Stimulated activated naive B cell treated with anti-CD40 and anti-IgM and Interleukin-4, amounts not matched to agents 10 μg/mL and 1 μg/mL and 100 μg/mL, for 72 hours (primary cell): ENCODE measurements at regions not wholly inside any gene's neighbourhood (a gene's known extent, or its start where the extent isn't known, plus 50 kb on each side); places are given as distances from the start of the nearest gene placed in this dataset.

Source experiments
- ATAC-seq, 2 donors: fragments of 150-1000 bp; cut with Tn5 transposase; replicated peaks; 2 replicates each; pipeline ENCODE4 v1.10.0; 2021; ENCODE audit warnings: moderate library complexity in 1 of 2
- DNase-seq: peaks from one replicate; pipeline ENCODE4 v3.0.0; 2021
- H3K27ac Mint-ChIP-seq: one replicate; pipeline ENCODE4 v1.8.0; 2022; ENCODE audit warnings: mild to moderate bottlenecking, mixed read lengths
- H3K27me3 Mint-ChIP-seq, 2 donors: one replicate each; pipeline ENCODE4 v1.8.0; 2022; ENCODE audit warnings: mixed read lengths in 2 of 2
- H3K36me3 Mint-ChIP-seq, 2 donors: one replicate each; pipeline ENCODE4 v1.8.0; 2022; ENCODE audit warnings: mixed read lengths in 2 of 2, mild to moderate bottlenecking in 1 of 2
- H3K4me1 Mint-ChIP-seq, 2 donors: one replicate each; pipeline ENCODE4 v1.8.0; 2022; ENCODE audit warnings: mixed read lengths in 2 of 2, mild to moderate bottlenecking in 1 of 2
- H3K4me3 Mint-ChIP-seq, 2 donors: one replicate each; pipeline ENCODE4 v1.8.0; 2022; ENCODE audit warnings: mild to moderate bottlenecking in 2 of 2, mixed read lengths in 2 of 2, moderate library complexity in 1 of 2
- H3K9me3 Mint-ChIP-seq, 2 donors: one replicate each; pipeline ENCODE4 v1.8.0; 2022; ENCODE audit warnings: mixed read lengths in 2 of 2, mild to moderate bottlenecking in 1 of 2

- Mint-ChIP-seq H3K27me3 (no peaks in the 10 kb centered on the region), H3K27ac (no peak overlapping the region), H3K36me3 (no peaks in the 10 kb centered on the region), H3K9me3 (no peaks in the 10 kb centered on the region), H3K4me1 (no peaks in the 10 kb centered on the region), H3K4me3 (no peak overlapping the region)
- no peak for DNase-seq
- ATAC-seq = no peak
Observed at GRCh38 chr4:180805101-180805500, 1438.1 kb upstream of the TENM3 start.

GRCh38 chr4:180808862-180809261, 1434.3 kb upstream of the TENM3 start:
- no peaks in the 10 kb centered on the region for H3K27me3 Mint-ChIP-seq
- no peak overlapping the region for H3K27ac Mint-ChIP-seq
- DNase-seq (no peak), ATAC-seq (no peak)
- H3K4me1 Mint-ChIP-seq = no peaks in the 10 kb centered on the region
- H3K4me3 Mint-ChIP-seq = no peak overlapping the region
- H3K9me3 Mint-ChIP-seq = no peaks in the 10 kb centered on the region
- no peaks in the 10 kb centered on the region for H3K36me3 Mint-ChIP-seq

- Mint-ChIP-seq H3K36me3 (no peaks in the 10 kb centered on the region), H3K9me3 (no peaks in the 10 kb centered on the region), H3K27me3 (no peaks in the 10 kb centered on the region), H3K4me3 (no peak overlapping the region), H3K4me1 (no peaks in the 10 kb centered on the region), H3K27ac (no peak overlapping the region)
- ATAC-seq (no peak), DNase-seq (no peak)
Observed at GRCh38 chr4:180809439-180809838, 1433.8 kb upstream of the TENM3 start.

DNA sequence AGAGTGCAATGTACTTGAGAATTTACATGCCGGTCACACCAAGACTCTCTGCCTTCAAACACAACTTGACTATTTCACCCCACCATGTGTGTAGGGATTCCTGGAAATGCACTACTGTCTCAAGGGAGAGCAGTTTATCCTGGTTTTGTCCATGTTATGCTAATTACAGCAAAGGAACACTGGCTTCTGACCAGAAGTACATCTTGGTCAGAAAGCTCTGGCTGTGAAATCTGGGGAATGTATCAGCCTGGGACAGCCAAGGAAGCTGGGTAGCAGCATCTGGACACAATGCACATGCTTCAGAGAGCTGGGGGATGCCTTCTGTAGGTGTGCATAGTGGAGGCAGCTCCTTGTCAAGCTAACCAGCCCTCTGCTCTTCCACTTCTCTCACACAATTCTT, 1432.6 kb upstream of the TENM3 start:
- Mint-ChIP-seq H3K9me3 (no peaks in the 10 kb centered on the region), H3K27ac (no peak overlapping the region), H3K4me1 (no peaks in the 10 kb centered on the region), H3K4me3 (no peak overlapping the region), H3K36me3 (no peaks in the 10 kb centered on the region), H3K27me3 (no peaks in the 10 kb centered on the region)
- ATAC-seq (no peak), DNase-seq (no peak)

- H3K27me3 Mint-ChIP-seq = no peaks in the 10 kb centered on the region
- DNase-seq = no peak
- H3K4me3 Mint-ChIP-seq = no peak overlapping the region
- H3K36me3 Mint-ChIP-seq = no peaks in the 10 kb centered on the region
- no peaks in the 10 kb centered on the region for H3K4me1 Mint-ChIP-seq
- H3K9me3 Mint-ChIP-seq = no peaks in the 10 kb centered on the region
- ATAC-seq = no peak
- H3K27ac Mint-ChIP-seq = no peak overlapping the region
Observed at GRCh38 chr4:180811556-180811955, 1431.6 kb upstream of the TENM3 start.

DNA sequence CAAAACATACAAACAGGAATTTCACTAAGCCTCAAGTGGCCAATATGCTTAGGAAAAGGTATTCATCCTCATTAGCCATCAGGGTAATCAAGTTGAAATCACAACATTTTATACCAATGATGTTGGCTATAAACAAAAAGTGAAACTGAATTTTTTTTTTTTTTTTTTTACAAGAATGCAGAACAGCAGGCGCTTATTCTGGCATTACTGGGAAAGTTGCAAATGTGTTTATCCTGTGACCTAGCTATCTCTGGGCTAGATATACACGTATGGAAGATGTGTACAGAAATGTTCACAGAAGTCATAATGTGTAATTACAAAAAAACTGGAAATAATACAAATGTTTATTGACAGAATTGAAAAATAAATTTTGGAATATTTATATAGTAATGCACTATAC, 1430.4 kb upstream of the TENM3 start:
- H3K4me1 Mint-ChIP-seq = no peaks in the 10 kb centered on the region

DNA sequence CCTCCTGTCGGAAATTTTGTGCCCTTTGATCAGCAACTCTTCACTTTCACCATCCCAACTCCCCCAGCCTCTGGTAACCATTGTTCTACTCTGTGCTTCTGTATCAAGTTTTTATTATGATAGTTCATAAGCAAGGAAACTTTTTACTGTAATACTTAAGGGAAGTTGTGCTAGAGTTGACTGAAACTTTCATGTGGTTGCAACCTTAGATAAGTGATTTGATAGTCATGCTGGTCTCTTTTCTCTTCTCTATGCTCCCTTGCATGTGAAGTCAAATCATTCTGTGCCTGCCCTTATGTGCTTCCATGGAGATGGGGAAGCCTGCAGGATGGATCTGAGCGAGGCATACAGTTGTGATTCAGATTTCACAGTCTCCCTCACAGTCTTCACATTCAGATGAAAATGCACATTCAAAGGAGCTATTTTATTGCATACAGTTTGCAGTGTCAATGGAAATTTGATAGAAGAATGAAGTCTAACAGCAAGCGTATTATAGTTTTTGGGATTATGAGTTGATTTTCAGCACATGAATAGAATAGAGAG, 1428.3 kb upstream of the TENM3 start:
- H3K4me1 Mint-ChIP-seq = no peaks in the 10 kb centered on the region
- no peak for DNase-seq
- H3K27ac Mint-ChIP-seq = no peak overlapping the region
- no peak for ATAC-seq
- H3K9me3 Mint-ChIP-seq = no peaks in the 10 kb centered on the region
- no peak overlapping the region for H3K4me3 Mint-ChIP-seq
- no peaks in the 10 kb centered on the region for H3K27me3 Mint-ChIP-seq
- no peaks in the 10 kb centered on the region for H3K36me3 Mint-ChIP-seq

More for the DNA sequence above, 1430.4 kb upstream of the TENM3 start:
- Mint-ChIP-seq H3K4me3 (no peak overlapping the region), H3K9me3 (no peaks in the 10 kb centered on the region), H3K27ac (no peak overlapping the region), H3K36me3 (no peaks in the 10 kb centered on the region), H3K27me3 (no peaks in the 10 kb centered on the region)
- DNase-seq = no peak
- no peak for ATAC-seq

- no peaks in the 10 kb centered on the region for H3K36me3 Mint-ChIP-seq
- no peaks in the 10 kb centered on the region for H3K4me1 Mint-ChIP-seq
- peaks cover 0 to 1% of the 10 kb centered on the region in 2 donors for H3K9me3 Mint-ChIP-seq
- DNase-seq (no peak), ATAC-seq (no peak)
- H3K27ac Mint-ChIP-seq = no peak overlapping the region
- H3K4me3 Mint-ChIP-seq = no peak overlapping the region
- H3K27me3 Mint-ChIP-seq = no peaks in the 10 kb centered on the region
Observed at GRCh38 chr4:180817529-180817928, 1425.7 kb upstream of the TENM3 start.

- no peak overlapping the region for H3K27ac Mint-ChIP-seq
- DNase-seq = no peak
- no peak overlapping the region for H3K4me3 Mint-ChIP-seq
Observed at GRCh38 chr4:180823108-180823507, 1420.1 kb upstream of the TENM3 start.

GRCh38 chr4:180827232-180828009, 1415.8 kb upstream of the TENM3 start:
- DNase-seq (no peak), ATAC-seq (no peak)
- Mint-ChIP-seq H3K4me3 (no peak overlapping the region), H3K9me3 (no peaks in the 10 kb centered on the region), H3K27ac (no peak overlapping the region), H3K4me1 (peaks cover 0 to 8% of the 10 kb centered on the region in 2 donors), H3K27me3 (no peaks in the 10 kb centered on the region), H3K36me3 (no peaks in the 10 kb centered on the region)

More at GRCh38 chr4:180823108-180823507, 1420.1 kb upstream of the TENM3 start:
- Mint-ChIP-seq H3K36me3 (no peaks in the 10 kb centered on the region), H3K9me3 (peaks cover 0 to 1% of the 10 kb centered on the region in 2 donors), H3K27me3 (no peaks in the 10 kb centered on the region), H3K4me1 (peaks cover 0 to 8% of the 10 kb centered on the region in 2 donors)
- no peak for ATAC-seq

GRCh38 chr4:180828455-180829018, 1414.7 kb upstream of the TENM3 start:
- no peaks in the 10 kb centered on the region for H3K27me3 Mint-ChIP-seq
- H3K27ac Mint-ChIP-seq = no peak overlapping the region
- no peaks in the 10 kb centered on the region for H3K9me3 Mint-ChIP-seq
- DNase-seq (no peak), ATAC-seq (no peak)
- no peaks in the 10 kb centered on the region for H3K36me3 Mint-ChIP-seq
- H3K4me3 Mint-ChIP-seq = no peak overlapping the region
- H3K4me1 Mint-ChIP-seq = peaks cover 0 to 8% of the 10 kb centered on the region in 2 donors

DNA sequence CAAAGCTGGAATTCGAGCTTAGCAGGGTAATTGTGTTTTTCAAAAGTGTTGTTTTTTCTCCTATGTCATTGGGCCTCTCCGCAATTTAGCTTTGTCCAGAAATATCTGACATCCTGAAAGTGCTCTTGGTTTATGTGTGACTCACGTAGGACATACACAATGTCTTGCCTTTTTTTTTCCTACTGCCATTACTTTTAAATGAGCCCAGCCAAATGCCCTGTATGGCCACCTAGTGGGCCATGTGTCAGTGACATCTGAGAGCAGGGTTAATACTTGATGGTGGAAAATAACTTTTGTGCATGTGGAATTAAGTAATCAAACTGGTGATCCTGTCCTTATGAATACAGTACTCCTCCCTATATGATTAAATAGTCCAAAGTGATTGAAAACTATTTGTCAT, 1411.1 kb upstream of the TENM3 start:
- DNase-seq (no peak), ATAC-seq (no peak)
- H3K4me1 Mint-ChIP-seq = peaks cover 0 to 8% of the 10 kb centered on the region in 2 donors
- no peak overlapping the region for H3K4me3 Mint-ChIP-seq
- H3K36me3 Mint-ChIP-seq = no peaks in the 10 kb centered on the region
- H3K27ac Mint-ChIP-seq = no peak overlapping the region
- H3K27me3 Mint-ChIP-seq = no peaks in the 10 kb centered on the region
- no peaks in the 10 kb centered on the region for H3K9me3 Mint-ChIP-seq

GRCh38 chr4:180840142-180840541, 1403.1 kb upstream of the TENM3 start:
- Mint-ChIP-seq H3K27me3 (no peaks in the 10 kb centered on the region), H3K27ac (no peak overlapping the region), H3K36me3 (no peaks in the 10 kb centered on the region), H3K4me3 (no peak overlapping the region), H3K4me1 (no peaks in the 10 kb centered on the region), H3K9me3 (no peaks in the 10 kb centered on the region)
- DNase-seq (no peak), ATAC-seq (no peak)

GRCh38 chr4:180850318-180850940, 1392.8 kb upstream of the TENM3 start:
- H3K4me1 Mint-ChIP-seq = no peaks in the 10 kb centered on the region
- no peak overlapping the region for H3K27ac Mint-ChIP-seq
- H3K4me3 Mint-ChIP-seq = no peak overlapping the region
- DNase-seq (no peak), ATAC-seq (no peak)
- no peaks in the 10 kb centered on the region for H3K27me3 Mint-ChIP-seq
- H3K36me3 Mint-ChIP-seq = no peaks in the 10 kb centered on the region
- peaks cover 0 to 1% of the 10 kb centered on the region in 2 donors for H3K9me3 Mint-ChIP-seq

DNA sequence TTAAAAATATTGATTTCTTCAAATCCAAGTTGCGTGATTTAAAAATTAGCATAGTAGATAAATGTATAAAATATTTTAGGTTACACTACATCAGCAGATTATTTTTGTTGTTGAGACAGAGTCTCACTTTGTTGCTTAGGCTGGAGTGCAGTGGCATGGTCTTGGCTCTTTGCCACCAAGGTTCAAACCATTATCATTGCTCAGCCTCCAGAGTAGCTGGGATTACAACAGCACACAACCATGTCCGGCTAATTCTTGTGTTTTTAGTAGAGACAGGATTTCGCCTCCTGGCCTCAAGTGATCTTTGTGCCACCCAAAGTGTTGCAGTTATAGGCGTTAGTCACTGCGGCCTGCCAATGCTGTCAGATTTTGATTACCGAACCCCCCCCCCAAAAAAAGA, 1390.5 kb upstream of the TENM3 start:
- no peak for ATAC-seq
- H3K36me3 Mint-ChIP-seq = no peaks in the 10 kb centered on the region
- no peak overlapping the region for H3K4me3 Mint-ChIP-seq
- DNase-seq = no peak
- peaks cover 0 to 14% of the 10 kb centered on the region in 2 donors for H3K9me3 Mint-ChIP-seq
- H3K27ac Mint-ChIP-seq = no peak overlapping the region
- H3K4me1 Mint-ChIP-seq = no peaks in the 10 kb centered on the region
- H3K27me3 Mint-ChIP-seq = no peaks in the 10 kb centered on the region
